CD4-positive, alpha-beta T cell treated with Interferon alpha-2 for 1 hour (primary cell): ENCODE measurements at regions not wholly inside any gene's neighbourhood (a gene's known extent, or its start where the extent isn't known, plus 50 kb on each side); places are given as distances from the start of the nearest gene placed in this dataset.
A peak's percentile ranks its signal among the peaks of the same experiment; 100 is the strongest.

Experiments
- DNase-seq, 2 donors: peaks; one replicate each; pipeline ENCODE4 v3.0.0-alpha.2; 2020 to 2022

DNA sequence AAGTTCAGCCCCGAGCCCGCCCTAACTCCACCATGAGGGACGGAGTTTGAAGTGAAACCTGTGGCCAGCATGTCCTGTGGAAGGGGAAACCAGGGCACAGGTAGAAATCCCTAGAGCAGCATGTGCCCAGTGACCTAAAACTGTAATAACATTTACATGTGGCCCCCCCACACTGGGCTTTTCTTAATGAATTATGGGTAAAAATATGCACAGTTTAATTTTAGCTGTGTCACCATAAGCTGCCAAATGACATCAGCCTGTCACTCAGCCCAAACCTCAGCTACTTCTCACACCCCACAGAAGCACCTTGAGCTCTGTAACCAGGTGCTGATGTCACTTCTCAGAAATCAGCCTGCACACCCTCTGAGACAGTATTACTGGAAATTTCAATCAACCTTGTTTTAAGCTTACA, 50.0 kb upstream of the SLC19A1 start:
- peak; percentile 84 to 89 for DNase-seq

DNA sequence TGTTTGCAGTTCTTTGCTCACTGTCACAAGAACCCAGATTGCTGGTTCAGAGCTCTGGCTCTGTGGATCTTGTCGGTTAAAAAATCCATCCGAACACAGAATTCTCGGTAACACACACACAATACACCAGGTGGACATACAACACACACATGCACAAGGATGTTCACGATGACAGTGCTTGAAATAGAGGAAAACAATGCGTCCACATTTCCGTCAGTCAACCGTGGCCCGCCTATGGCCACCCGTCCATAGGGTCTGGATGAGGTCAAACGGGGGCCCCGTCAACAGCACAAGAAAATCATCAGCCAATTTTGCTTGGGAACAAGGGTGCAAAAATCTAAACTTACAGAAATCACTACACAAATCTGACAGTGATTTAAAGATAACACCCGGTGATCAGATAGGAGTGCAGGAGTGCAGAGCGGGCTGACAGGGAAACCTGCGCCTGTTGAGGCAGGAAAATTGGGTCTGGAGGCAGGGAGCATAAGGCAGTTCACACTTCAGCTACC, 50.4 kb upstream of the SLC19A1 start:
- DNase-seq, result no peak

DNA sequence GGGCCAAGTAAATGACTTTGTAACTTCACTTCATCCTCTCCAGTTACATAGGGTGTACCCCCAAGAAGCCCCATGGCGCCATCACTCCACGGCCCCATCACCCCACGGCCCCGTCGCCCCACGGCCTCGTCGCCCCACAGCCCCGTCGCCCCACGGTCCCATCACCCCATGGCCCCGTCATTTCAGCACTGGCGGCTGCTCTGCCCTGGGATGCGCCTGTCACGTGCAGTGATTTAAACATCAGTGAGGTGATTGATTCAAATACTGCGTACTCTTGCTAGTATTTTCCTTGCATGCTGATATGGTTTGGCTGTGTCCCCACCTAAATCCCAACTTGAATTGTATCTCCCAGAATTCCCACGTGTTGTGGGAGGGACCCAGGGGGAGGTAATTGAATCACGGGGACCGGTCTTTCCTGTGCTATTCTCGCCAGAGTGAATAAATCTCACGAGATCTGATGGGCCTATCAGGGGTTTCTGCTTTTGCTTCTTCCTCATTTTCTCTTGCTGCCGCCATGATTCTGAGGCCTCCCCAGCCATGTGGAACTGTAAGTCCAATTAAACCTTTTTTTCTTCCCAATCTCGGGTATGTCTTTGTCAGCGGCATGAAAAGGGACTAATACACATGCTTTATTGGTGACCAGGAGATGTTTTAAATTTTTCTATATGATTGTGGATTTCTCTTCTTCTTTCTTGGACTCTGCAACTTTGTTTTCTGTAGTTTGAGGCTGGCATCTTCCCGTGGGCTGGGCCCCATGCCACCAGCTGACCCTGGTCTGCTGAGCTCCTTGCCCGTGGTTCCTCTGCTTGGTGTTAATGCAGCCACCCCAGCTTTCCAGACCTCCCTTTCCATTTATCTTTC, 50.1 kb upstream of the PCBP3 start:
- no peak for DNase-seq
